GM12878 (cell line): ENCODE measurements at regions not wholly inside any gene's neighbourhood (a gene's known extent, or its start where the extent isn't known, plus 50 kb on each side); places are given as distances from the start of the nearest gene placed in this dataset.

Source experiments
- ATAC-seq: fragments of 200-7000 bp; cut with Tn5 transposase; 3 replicates; pipeline ENCODE4 v1.9.1; 2020; ENCODE audit warnings: mild to moderate bottlenecking, moderate library complexity
- BruUV-seq: library from RNA; stranded (reverse); fragments of 400-500 nt; replicated peaks from 2 replicates; lab custom pipeline; 2021; lab: Mats Ljungman, UMichigan
- CTCF ChIA-PET: fragments of 300-600 bp; sonication (Branson Sonifier 250); formaldehyde crosslinking; extraction: SDS; loops from one replicate; lab custom pipeline; 2021; ENCODE audit warnings: inconsistent platforms; lab: Yijun Ruan, JAX
- POLR2A ChIA-PET: fragments of 350-600 bp; formaldehyde crosslinking; extraction: SDS; loops from one replicate; lab custom pipeline; 2021; ENCODE audit warnings: inconsistent platforms; lab: Charles Lee
- RAD21 ChIA-PET: fragments of 300-600 bp; sonication (Branson Sonifier 250); formaldehyde crosslinking; loops from one replicate; lab custom pipeline; 2023; ENCODE audit warnings: antibody characterized with exemption; ENCODE audit not compliant: unreplicated experiment; lab: Charles Lee
- SMC1A ChIA-PET: fragments of 300-600 bp; sonication (Branson Sonifier 250); formaldehyde crosslinking; loops from one replicate; lab custom pipeline; 2023; ENCODE audit not compliant: unreplicated experiment, uncharacterized antibody; lab: Charles Lee
- DNase-seq: peaks from one replicate; pipeline ENCODE4 v3.0.0-alpha.2; 2011; ENCODE audit warnings: low read depth, low spot score
- FAIRE-seq: peaks from 3 replicates; lab custom pipeline; 2011; peaks lifted over from hg19 to GRCh38; lab: Jason Lieb, UNC
- H2AFZ ChIP-seq: 2 replicates; pipeline ENCODE4 v1.6.0; 2011; ENCODE audit warnings: low read depth, low read length, control low read depth; ENCODE audit not compliant: control insufficient read depth
- H3K27ac ChIP-seq: 2 replicates; pipeline ENCODE4 v1.5.1; 2011; ENCODE audit warnings: control low read depth; ENCODE audit not compliant: control insufficient read depth, insufficient read depth
- H3K27me3 ChIP-seq, 2 experiments: replicated peaks in 1 of 2; 2 replicates each; pipeline versions ENCODE4 v1.6.0 to v1.6.1; 2011; ENCODE audit warnings: low read length in 1 of 2; ENCODE audit not compliant: control insufficient read depth in 2 of 2, insufficient read depth in 2 of 2
- H3K36me3 ChIP-seq, 2 experiments: 2 replicates each; pipeline ENCODE4 v1.5.1; 2011; ENCODE audit warnings: low read length in 1 of 2; ENCODE audit not compliant: control insufficient read depth in 2 of 2, insufficient read depth in 2 of 2
- H3K4me1 ChIP-seq: 2 replicates; pipeline ENCODE4 v1.6.1; 2011; ENCODE audit warnings: mild to moderate bottlenecking, low read length, moderate library complexity, mixed read lengths; ENCODE audit not compliant: control insufficient read depth, insufficient read depth
- H3K4me2 ChIP-seq: 2 replicates; pipeline ENCODE4 v1.6.0; 2011; ENCODE audit warnings: control low read depth; ENCODE audit not compliant: control insufficient read depth, insufficient read depth
- H3K4me3 ChIP-seq: fragments of 200-600 bp; sonication (generic); 2 replicates; pipeline ENCODE4 v1.5.1; 2016
- H3K79me2 ChIP-seq: 2 replicates; pipeline ENCODE4 v1.6.0; 2011; ENCODE audit warnings: low read length; ENCODE audit not compliant: control insufficient read depth, insufficient read depth
- H3K9ac ChIP-seq: 2 replicates; pipeline ENCODE4 v1.8.0; 2011; ENCODE audit warnings: low read length, control low read depth, mixed read lengths; ENCODE audit not compliant: control insufficient read depth, insufficient read depth
- H3K9me3 ChIP-seq: replicated peaks from 3 replicates; pipeline ENCODE4 v1.5.1; 2011; ENCODE audit warnings: mild to moderate bottlenecking, low read length; ENCODE audit not compliant: control insufficient read depth, insufficient read depth
- H4K20me1 ChIP-seq: 2 replicates; pipeline ENCODE4 v1.6.0; 2011; ENCODE audit not compliant: control insufficient read depth, insufficient read depth
- CREB1 ChIP-seq: IDR thresholded peaks from 2 replicates; pipeline ENCODE4 v1.6.1; 2012; ENCODE audit warnings: low read depth, mild to moderate bottlenecking, inconsistent platforms
- EED ChIP-seq: sonication (generic); IDR thresholded peaks from 2 replicates; pipeline ENCODE4 v1.6.1; 2016; ENCODE audit warnings: antibody characterized with exemption, low read depth
- KAT2A ChIP-seq: conservative IDR thresholded peaks from 2 replicates; pipeline ENCODE4 v1.6.1; 2011; ENCODE audit warnings: low read depth, low read length; ENCODE audit not compliant: control insufficient read depth
- MEF2A ChIP-seq: IDR thresholded peaks from 2 replicates; pipeline ENCODE4 v1.6.1; 2011; ENCODE audit warnings: low read depth, mild to moderate bottlenecking, low read length, moderate library complexity; ENCODE audit not compliant: insufficient read depth
- MXI1 ChIP-seq: fragments of 150-350 bp; IDR thresholded peaks from 2 replicates; pipeline ENCODE4 v1.6.1; 2011; ENCODE audit warnings: low read depth, mild to moderate bottlenecking, inconsistent platforms, low read length, improper control_type of control experiment
- POLR2A ChIP-seq: IDR thresholded peaks from 2 replicates; pipeline ENCODE4 v1.6.1; 2011; ENCODE audit warnings: low read depth, mild to moderate bottlenecking, low read length
- POU2F2 ChIP-seq: IDR thresholded peaks from 3 replicates; pipeline ENCODE4 v1.6.1; 2011; ENCODE audit warnings: low read depth, mild to moderate bottlenecking, low read length, borderline replicate concordance
- RB1 ChIP-seq: fragments of 450-650 bp; formaldehyde crosslinking; IDR thresholded peaks from 2 replicates; pipeline ENCODE4 v1.6.1; 2017; ENCODE audit warnings: mild to moderate bottlenecking, borderline replicate concordance
- RELA ChIP-seq: fragments of 450-650 bp; IDR thresholded peaks from 2 replicates; pipeline ENCODE4 v1.8.0; 2014; ENCODE audit warnings: borderline replicate concordance; ENCODE audit not compliant: partially characterized antibody
- SREBF1 ChIP-seq: IDR thresholded peaks from 2 replicates; pipeline ENCODE4 v1.6.1; 2012; ENCODE audit warnings: mild to moderate bottlenecking, low read length
- WGBS: methylation state at CpG from one replicate; pipeline ENCODE4 v1.1.6; 2016; ENCODE audit warnings: low lambda C conversion rate; ENCODE audit not compliant: insufficient replicate concordance, insufficient coverage; ENCODE audit errors: missing lambda C conversion rate; 5-methylcytosine and 5-hydroxymethylcytosine counted together
- in situ Hi-C: fragments of 300-500 bp; cut with MboI; formaldehyde crosslinking; loops from 9 replicates; pipeline ENCODE4 v1.14.3; 2018; ENCODE audit warnings: mixed read lengths
- intact Hi-C: fragments of 100-400 bp; cut with micrococcal nuclease; formaldehyde crosslinking; loops from one replicate; pipeline ENCODE4 v1.14.2; 2022; ENCODE audit not compliant: unreplicated experiment
- TF ChIP-seq, protein P1 (sequence below): IDR thresholded peaks from 2 replicates; pipeline ENCODE4 v1.6.1; 2012; ENCODE audit warnings: low read depth, low read length, improper control_type of control experiment

DNA sequence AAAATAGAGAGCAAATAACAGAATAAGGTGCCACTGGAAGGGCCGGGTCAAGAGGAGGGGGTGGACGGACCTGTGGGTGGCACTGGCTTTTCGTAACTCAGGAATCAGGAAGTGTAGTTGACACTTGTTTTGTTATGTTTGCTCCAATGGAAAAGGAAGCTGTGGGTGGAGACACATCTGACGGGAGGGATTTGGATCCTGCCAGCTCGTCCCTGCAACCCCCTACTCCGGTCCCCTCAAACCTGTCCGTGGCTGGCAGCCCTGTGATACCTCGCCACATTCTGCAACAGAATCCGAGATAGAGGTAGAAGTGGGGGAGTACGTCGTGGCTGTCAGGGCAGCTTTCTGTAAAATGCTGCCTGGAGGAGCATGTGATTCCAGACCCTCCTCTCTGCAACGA is 104.2 kb upstream of the IER5L start:
- Histone ChIP-seq H3K27me3 (no peaks in the 10 kb centered on the region; a peak in 1 of 4 replicates), H3K36me3 (no peaks in the 10 kb centered on the region), H2AFZ (no peak overlapping the region), H3K79me2 (no peaks in the 10 kb centered on the region), H3K4me3 (no peak overlapping the region), H3K27ac (no peak overlapping the region), H3K9me3 (no peaks in the 10 kb centered on the region), H3K4me1 (no peaks in the 10 kb centered on the region), H4K20me1 (no peaks in the 10 kb centered on the region), H3K9ac (no peak overlapping the region), H3K4me2 (no peak overlapping the region)
- DNase-seq (no peak), ATAC-seq (no peak), FAIRE-seq (no peak)
- TF ChIP-seq RB1 = no peak
- TF ChIP-seq, protein P1, sequence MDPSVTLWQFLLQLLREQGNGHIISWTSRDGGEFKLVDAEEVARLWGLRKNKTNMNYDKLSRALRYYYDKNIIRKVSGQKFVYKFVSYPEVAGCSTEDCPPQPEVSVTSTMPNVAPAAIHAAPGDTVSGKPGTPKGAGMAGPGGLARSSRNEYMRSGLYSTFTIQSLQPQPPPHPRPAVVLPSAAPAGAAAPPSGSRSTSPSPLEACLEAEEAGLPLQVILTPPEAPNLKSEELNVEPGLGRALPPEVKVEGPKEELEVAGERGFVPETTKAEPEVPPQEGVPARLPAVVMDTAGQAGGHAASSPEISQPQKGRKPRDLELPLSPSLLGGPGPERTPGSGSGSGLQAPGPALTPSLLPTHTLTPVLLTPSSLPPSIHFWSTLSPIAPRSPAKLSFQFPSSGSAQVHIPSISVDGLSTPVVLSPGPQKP = no peak
- no peak for TF ChIP-seq MXI1
- no peak for TF ChIP-seq KAT2A
- no peak for TF ChIP-seq SREBF1
- no peak for TF ChIP-seq EED
- TF ChIP-seq POLR2A = no peak
- no peak for TF ChIP-seq RELA
- no peak for TF ChIP-seq CREB1
- no peak for TF ChIP-seq POU2F2
- no peak for TF ChIP-seq MEF2A
- WGBS = 25% methylated on average over 12 of the region's 12 CpGs
- BruUV-seq = no TSS peak
- POLR2A ChIA-PET = no interaction called here
- in situ Hi-C loops (no loop called here), intact Hi-C loops (no loop called here)
- CTCF ChIA-PET = no interaction called here
- RAD21 ChIA-PET = no interaction called here
- SMC1A ChIA-PET = no interaction called here
